ENCODE measurements at regions not wholly inside any gene's neighbourhood (a gene's known extent, or its start where the extent isn't known, plus 50 kb on each side); places are given as distances from the start of the nearest gene placed in this dataset.

DNA sequence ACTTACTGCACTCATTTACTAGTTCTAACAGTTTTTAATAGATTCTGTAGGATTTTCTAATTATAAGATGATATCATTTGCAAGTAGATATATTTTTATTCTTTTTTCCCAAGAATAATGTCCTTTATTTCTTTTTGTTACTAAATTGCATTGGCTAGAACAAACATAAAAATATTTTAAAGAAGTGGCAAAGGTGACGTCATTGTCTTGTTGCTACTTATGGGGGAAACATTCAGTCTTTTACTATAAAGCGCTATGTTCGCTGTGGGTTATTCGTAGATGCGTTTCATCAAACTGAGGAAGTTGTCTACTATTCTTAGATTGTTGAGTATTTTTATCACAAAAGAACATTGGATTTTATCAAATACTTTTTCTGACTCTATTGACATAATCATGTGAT is 765.2 kb upstream of the POU3F3 start:
- no peaks in the 10 kb centered on the region for H3K79me2 ChIP-seq (ENCODE audit: insufficient read depth, low read length)
- POLR2A ChIA-PET: no interaction called here
- H3K9me2 ChIP-seq (ENCODE audit: insufficient read depth): no peaks in the 10 kb centered on the region
- no peak overlapping the region for H3K27ac ChIP-seq (ENCODE audit: low read depth, low read length)
- no peaks in the 10 kb centered on the region; the same call in 1 of the 2 replicates for H4K20me1 ChIP-seq (ENCODE audit: insufficient read depth)
- no peak overlapping the region for H3K9ac ChIP-seq (ENCODE audit: low read length)
- BruUV-seq (replicated peaks): no TSS peak
- TF ChIP-seq FOSL1 (IDR thresholded peaks at IDR 0.05; ENCODE audit: low read depth): no peak
- no peak for TF ChIP-seq YY1 (IDR thresholded peaks at IDR 0.05; ENCODE audit: extremely low read depth, insufficient replicate concordance, low read depth, low read length)
- TF ChIP-seq SP1 (IDR thresholded peaks at IDR 0.05; ENCODE audit: low read depth): no peak
- TF ChIP-seq, protein P1, sequence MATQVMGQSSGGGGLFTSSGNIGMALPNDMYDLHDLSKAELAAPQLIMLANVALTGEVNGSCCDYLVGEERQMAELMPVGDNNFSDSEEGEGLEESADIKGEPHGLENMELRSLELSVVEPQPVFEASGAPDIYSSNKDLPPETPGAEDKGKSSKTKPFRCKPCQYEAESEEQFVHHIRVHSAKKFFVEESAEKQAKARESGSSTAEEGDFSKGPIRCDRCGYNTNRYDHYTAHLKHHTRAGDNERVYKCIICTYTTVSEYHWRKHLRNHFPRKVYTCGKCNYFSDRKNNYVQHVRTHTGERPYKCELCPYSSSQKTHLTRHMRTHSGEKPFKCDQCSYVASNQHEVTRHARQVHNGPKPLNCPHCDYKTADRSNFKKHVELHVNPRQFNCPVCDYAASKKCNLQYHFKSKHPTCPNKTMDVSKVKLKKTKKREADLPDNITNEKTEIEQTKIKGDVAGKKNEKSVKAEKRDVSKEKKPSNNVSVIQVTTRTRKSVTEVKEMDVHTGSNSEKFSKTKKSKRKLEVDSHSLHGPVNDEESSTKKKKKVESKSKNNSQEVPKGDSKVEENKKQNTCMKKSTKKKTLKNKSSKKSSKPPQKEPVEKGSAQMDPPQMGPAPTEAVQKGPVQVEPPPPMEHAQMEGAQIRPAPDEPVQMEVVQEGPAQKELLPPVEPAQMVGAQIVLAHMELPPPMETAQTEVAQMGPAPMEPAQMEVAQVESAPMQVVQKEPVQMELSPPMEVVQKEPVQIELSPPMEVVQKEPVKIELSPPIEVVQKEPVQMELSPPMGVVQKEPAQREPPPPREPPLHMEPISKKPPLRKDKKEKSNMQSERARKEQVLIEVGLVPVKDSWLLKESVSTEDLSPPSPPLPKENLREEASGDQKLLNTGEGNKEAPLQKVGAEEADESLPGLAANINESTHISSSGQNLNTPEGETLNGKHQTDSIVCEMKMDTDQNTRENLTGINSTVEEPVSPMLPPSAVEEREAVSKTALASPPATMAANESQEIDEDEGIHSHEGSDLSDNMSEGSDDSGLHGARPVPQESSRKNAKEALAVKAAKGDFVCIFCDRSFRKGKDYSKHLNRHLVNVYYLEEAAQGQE (IDR thresholded peaks at IDR 0.05; ENCODE audit: low read depth): no peak
- TF ChIP-seq, protein P2, sequence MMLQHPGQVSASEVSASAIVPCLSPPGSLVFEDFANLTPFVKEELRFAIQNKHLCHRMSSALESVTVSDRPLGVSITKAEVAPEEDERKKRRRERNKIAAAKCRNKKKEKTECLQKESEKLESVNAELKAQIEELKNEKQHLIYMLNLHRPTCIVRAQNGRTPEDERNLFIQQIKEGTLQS (IDR thresholded peaks at IDR 0.05): no peak
- ATAC-seq (no peak), DNase-seq (ENCODE audit: low read depth, low spot score) (no peak)
- CTCF ChIA-PET: no interaction called here
- no peak overlapping the region for H2AFZ ChIP-seq (ENCODE audit: low read depth, low read length, poor library complexity, severe bottlenecking)
- intact Hi-C loops (cut with micrococcal nuclease): no loop called here
- no peak overlapping the region for H3K4me3 ChIP-seq (replicated peaks in 1 of 2; ENCODE audit: low read depth in 1 of 2, low read length in 2 of 2)
- no peaks in the 10 kb centered on the region for H3K4me1 ChIP-seq (ENCODE audit: control insufficient read depth in 1 of 2, insufficient read depth in 2 of 2, low read length in 2 of 2)
- RAD21 ChIA-PET (ENCODE audit: low non-redundant PET in 1 of 2, low total read pairs in 2 of 2, uncharacterized antibody in 2 of 2, unreplicated experiment in 2 of 2): no interaction called here
- peaks cover 13 to 20% of the 10 kb centered on the region in 2 experiments; a peak in 2 of 4 replicates for H3K9me3 ChIP-seq (ENCODE audit: control insufficient read depth in 1 of 2, insufficient read depth in 1 of 2, low read depth in 1 of 2, low read length in 2 of 2)
- no peak overlapping the region for H3K4me2 ChIP-seq (ENCODE audit: low read length)
- H3K27me3 ChIP-seq (ENCODE audit: insufficient read depth, low read length): no peaks in the 10 kb centered on the region
- no peaks in the 10 kb centered on the region for H3K36me3 ChIP-seq (ENCODE audit: control insufficient read depth in 1 of 2, insufficient read depth in 2 of 2, low read length in 2 of 2)

DNA sequence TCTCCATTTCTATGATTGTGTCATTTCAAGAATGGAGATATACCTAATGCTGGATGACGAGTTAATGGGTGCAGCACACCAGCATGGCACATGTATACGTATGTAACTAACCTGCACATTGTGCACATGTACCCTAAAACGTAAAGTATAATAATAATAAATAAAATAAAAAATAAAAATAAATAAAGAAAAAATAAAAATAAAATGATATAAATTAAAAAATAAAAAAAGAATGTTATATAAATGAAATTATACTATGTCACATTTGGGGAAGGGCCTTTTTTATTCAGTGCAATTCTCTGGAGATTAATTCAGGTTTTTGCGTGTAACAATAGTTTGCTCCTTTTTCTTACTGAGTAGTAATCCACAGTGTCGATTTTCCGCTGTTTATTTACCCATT is 763.5 kb upstream of the POU3F3 start:
- H3K9me3 ChIP-seq (ENCODE audit: control insufficient read depth in 1 of 2, insufficient read depth in 1 of 2, low read depth in 1 of 2, low read length in 2 of 2): peaks cover 10 to 15% of the 10 kb centered on the region in 2 experiments; a peak in 2 of 4 replicates
- no peaks in the 10 kb centered on the region for H3K79me2 ChIP-seq (ENCODE audit: insufficient read depth, low read length)
- H3K36me3 ChIP-seq (ENCODE audit: control insufficient read depth in 1 of 2, insufficient read depth in 2 of 2, low read length in 2 of 2): no peaks in the 10 kb centered on the region
- intact Hi-C loops (cut with micrococcal nuclease): no loop called here
- H3K4me3 ChIP-seq (replicated peaks in 1 of 2; ENCODE audit: low read depth in 1 of 2, low read length in 2 of 2): no peak overlapping the region
- H3K27me3 ChIP-seq (ENCODE audit: insufficient read depth, low read length): no peaks in the 10 kb centered on the region
- no peak overlapping the region for H2AFZ ChIP-seq (ENCODE audit: low read depth, low read length, poor library complexity, severe bottlenecking)
- no peak overlapping the region for H3K4me2 ChIP-seq (ENCODE audit: low read length)
- ChIA-PET CTCF (no interaction called here), RAD21 (ENCODE audit: low non-redundant PET in 1 of 2, low total read pairs in 2 of 2, uncharacterized antibody in 2 of 2, unreplicated experiment in 2 of 2) (no interaction called here), POLR2A (no interaction called here)
- ATAC-seq (no peak), DNase-seq (ENCODE audit: low read depth, low spot score) (no peak)
- no TSS peak for BruUV-seq (replicated peaks)
- H3K27ac ChIP-seq (ENCODE audit: low read depth, low read length): no peak overlapping the region
- no peak overlapping the region for H3K9ac ChIP-seq (ENCODE audit: low read length)
- H4K20me1 ChIP-seq (ENCODE audit: insufficient read depth): no peaks in the 10 kb centered on the region; the same call in 1 of the 2 replicates
- no peaks in the 10 kb centered on the region for H3K4me1 ChIP-seq (ENCODE audit: control insufficient read depth in 1 of 2, insufficient read depth in 2 of 2, low read length in 2 of 2)
- H3K9me2 ChIP-seq (ENCODE audit: insufficient read depth): no peaks in the 10 kb centered on the region
- TF ChIP-seq POLR2A (IDR thresholded peaks at IDR 0.05; ENCODE audit: borderline replicate concordance, extremely low read depth, insufficient read depth, insufficient read length): no peak
- TF ChIP-seq EZH2 (IDR thresholded peaks at IDR 0.05): no peak
- TF ChIP-seq, protein P2 (IDR thresholded peaks at IDR 0.05): no peak
- TF ChIP-seq, protein P3, sequence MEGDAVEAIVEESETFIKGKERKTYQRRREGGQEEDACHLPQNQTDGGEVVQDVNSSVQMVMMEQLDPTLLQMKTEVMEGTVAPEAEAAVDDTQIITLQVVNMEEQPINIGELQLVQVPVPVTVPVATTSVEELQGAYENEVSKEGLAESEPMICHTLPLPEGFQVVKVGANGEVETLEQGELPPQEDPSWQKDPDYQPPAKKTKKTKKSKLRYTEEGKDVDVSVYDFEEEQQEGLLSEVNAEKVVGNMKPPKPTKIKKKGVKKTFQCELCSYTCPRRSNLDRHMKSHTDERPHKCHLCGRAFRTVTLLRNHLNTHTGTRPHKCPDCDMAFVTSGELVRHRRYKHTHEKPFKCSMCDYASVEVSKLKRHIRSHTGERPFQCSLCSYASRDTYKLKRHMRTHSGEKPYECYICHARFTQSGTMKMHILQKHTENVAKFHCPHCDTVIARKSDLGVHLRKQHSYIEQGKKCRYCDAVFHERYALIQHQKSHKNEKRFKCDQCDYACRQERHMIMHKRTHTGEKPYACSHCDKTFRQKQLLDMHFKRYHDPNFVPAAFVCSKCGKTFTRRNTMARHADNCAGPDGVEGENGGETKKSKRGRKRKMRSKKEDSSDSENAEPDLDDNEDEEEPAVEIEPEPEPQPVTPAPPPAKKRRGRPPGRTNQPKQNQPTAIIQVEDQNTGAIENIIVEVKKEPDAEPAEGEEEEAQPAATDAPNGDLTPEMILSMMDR (IDR thresholded peaks at IDR 0.05 in 2 of 3, conservative IDR thresholded peaks at IDR 0.05 in 1 of 3; ENCODE audit: borderline replicate concordance in 1 of 3, insufficient read depth in 1 of 3, low read depth in 2 of 3, low read length in 2 of 3): no peak
- no peak for TF ChIP-seq EZH2phosphoT487 (IDR thresholded peaks at IDR 0.05; ENCODE audit: borderline replicate concordance)
- TF ChIP-seq RAD21 (IDR thresholded peaks at IDR 0.05; ENCODE audit: low read depth): no peak
- TF ChIP-seq, protein P4, sequence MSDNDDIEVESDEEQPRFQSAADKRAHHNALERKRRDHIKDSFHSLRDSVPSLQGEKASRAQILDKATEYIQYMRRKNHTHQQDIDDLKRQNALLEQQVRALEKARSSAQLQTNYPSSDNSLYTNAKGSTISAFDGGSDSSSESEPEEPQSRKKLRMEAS (IDR thresholded peaks at IDR 0.05): no peak
- no peak for TF ChIP-seq FOSL1 (IDR thresholded peaks at IDR 0.05; ENCODE audit: low read depth)
- no peak for TF ChIP-seq POLR2AphosphoS5 (IDR thresholded peaks at IDR 0.05; ENCODE audit: low read depth, low read length)
- no peak for TF ChIP-seq CBX3 (IDR thresholded peaks at IDR 0.05; ENCODE audit: low read depth)
- no peak for TF ChIP-seq CEBPB (IDR thresholded peaks at IDR 0.05; ENCODE audit: low read depth)
- no peak for TF ChIP-seq YY1 (IDR thresholded peaks at IDR 0.05; ENCODE audit: extremely low read depth, insufficient replicate concordance, low read depth, low read length)
- TF ChIP-seq SP1 (IDR thresholded peaks at IDR 0.05; ENCODE audit: low read depth): no peak
